ENCODE measurements at regions not wholly inside any gene's neighbourhood (a gene's known extent, or its start where the extent isn't known, plus 50 kb on each side); places are given as distances from the start of the nearest gene placed in this dataset.

DNA sequence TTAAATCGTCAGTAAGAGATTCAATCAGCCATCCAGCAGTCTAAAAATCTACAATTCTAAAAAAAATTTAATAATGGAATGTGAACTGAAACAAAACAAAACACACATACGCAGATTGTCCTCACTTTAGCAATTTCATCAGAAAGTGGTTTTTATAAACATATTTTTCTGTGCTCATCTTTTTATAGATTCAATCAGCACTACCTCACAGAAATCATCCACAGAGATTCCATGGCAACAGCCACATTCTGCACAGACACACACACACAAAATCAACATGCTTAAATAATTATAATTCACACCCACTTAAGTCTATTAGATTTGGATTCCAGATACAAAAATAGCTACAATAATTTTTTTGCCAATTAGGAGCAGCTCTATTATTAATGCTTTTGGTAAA, 149.0 kb upstream of the KCNIP4 start:
- CTCF ChIA-PET: no interaction called here
- no peaks in the 10 kb centered on the region for H3K27me3 ChIP-seq (replicated peaks; ENCODE audit: insufficient read depth, low read depth, low read length, poor library complexity)
- no peak for TF ChIP-seq EZH2 (IDR thresholded peaks at IDR 0.05; ENCODE audit: borderline replicate concordance, low read depth, low read length, poor library complexity, severe bottlenecking)
- TF ChIP-seq, protein P1, sequence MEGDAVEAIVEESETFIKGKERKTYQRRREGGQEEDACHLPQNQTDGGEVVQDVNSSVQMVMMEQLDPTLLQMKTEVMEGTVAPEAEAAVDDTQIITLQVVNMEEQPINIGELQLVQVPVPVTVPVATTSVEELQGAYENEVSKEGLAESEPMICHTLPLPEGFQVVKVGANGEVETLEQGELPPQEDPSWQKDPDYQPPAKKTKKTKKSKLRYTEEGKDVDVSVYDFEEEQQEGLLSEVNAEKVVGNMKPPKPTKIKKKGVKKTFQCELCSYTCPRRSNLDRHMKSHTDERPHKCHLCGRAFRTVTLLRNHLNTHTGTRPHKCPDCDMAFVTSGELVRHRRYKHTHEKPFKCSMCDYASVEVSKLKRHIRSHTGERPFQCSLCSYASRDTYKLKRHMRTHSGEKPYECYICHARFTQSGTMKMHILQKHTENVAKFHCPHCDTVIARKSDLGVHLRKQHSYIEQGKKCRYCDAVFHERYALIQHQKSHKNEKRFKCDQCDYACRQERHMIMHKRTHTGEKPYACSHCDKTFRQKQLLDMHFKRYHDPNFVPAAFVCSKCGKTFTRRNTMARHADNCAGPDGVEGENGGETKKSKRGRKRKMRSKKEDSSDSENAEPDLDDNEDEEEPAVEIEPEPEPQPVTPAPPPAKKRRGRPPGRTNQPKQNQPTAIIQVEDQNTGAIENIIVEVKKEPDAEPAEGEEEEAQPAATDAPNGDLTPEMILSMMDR (conservative IDR thresholded peaks at IDR 0.05; ENCODE audit: low read depth, low read length): no peak
- BruUV-seq (replicated peaks): no TSS peak
- H3K4me1 ChIP-seq (ENCODE audit: insufficient read depth, low read length, poor library complexity, severe bottlenecking): no peaks in the 10 kb centered on the region
- no peak overlapping the region for H3K27ac ChIP-seq (ENCODE audit: low read depth, low read length, poor library complexity, severe bottlenecking)
- intact Hi-C loops (cut with micrococcal nuclease; ENCODE audit: unreplicated experiment): no loop called here
- DNase-seq (ENCODE audit: low spot score): no peak
- no peaks in the 10 kb centered on the region for H3K9me3 ChIP-seq (ENCODE audit: low read depth, low read length, poor library complexity, severe bottlenecking)
- POLR2A ChIA-PET (ENCODE audit: low non-redundant PET): no interaction called here
- no peaks in the 10 kb centered on the region for H3K36me3 ChIP-seq (ENCODE audit: insufficient read depth, low read length, poor library complexity, severe bottlenecking)
- no peak overlapping the region for H3K4me3 ChIP-seq (ENCODE audit: low read depth, low read length, poor library complexity, severe bottlenecking)

DNA sequence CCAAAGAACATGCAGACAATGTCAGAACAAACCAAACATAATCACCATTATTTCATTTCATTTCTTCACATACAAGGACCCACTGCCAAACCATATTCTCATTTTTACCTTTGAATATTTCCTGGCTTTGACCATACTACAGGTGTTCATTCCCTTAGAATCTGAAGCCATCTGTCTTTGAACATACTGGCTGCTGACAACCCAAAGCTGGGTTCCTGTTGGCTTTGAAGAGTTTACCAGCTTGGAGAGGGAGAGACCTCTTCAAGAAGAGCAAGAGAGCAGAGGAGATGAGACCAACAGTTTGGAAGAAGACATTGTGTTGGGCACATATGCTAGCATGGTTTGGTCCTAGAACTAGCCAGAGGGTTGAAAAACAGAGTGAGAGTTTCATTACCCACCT, 145.6 kb upstream of the KCNIP4 start:
- TF ChIP-seq, protein P1 (conservative IDR thresholded peaks at IDR 0.05; ENCODE audit: low read depth, low read length): no peak
- no peak for TF ChIP-seq EZH2 (IDR thresholded peaks at IDR 0.05; ENCODE audit: borderline replicate concordance, low read depth, low read length, poor library complexity, severe bottlenecking)
- H3K4me1 ChIP-seq (ENCODE audit: insufficient read depth, low read length, poor library complexity, severe bottlenecking): no peaks in the 10 kb centered on the region
- ChIA-PET CTCF (no interaction called here), POLR2A (ENCODE audit: low non-redundant PET) (no interaction called here)
- BruUV-seq (replicated peaks): no TSS peak
- no peaks in the 10 kb centered on the region for H3K9me3 ChIP-seq (ENCODE audit: low read depth, low read length, poor library complexity, severe bottlenecking)
- no peak overlapping the region for H3K4me3 ChIP-seq (ENCODE audit: low read depth, low read length, poor library complexity, severe bottlenecking)
- H3K36me3 ChIP-seq (ENCODE audit: insufficient read depth, low read length, poor library complexity, severe bottlenecking): no peaks in the 10 kb centered on the region
- DNase-seq (ENCODE audit: low spot score): no peak
- intact Hi-C loops (cut with micrococcal nuclease; ENCODE audit: unreplicated experiment): no loop called here
- no peaks in the 10 kb centered on the region for H3K27me3 ChIP-seq (replicated peaks; ENCODE audit: insufficient read depth, low read depth, low read length, poor library complexity)
- no peak overlapping the region for H3K27ac ChIP-seq (ENCODE audit: low read depth, low read length, poor library complexity, severe bottlenecking)

DNA sequence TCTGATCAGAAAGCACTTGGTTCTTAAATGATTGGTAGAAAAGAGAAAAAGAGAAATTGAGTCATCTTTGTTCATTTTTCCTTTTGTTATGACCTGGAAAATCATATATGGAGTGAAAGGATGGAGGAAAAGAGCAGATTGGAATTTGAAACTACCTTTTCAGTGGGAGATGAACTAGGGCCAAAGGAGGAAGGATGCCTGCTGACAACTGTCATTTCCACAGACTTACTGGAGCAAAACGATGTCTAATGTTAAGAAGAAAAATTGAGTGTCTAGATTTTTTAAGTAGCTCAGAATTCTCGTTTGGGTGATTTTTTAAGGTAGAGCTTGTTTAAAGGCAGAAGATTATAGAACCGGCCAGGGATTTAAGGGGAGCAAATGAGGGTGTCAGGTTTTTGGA, 144.6 kb upstream of the KCNIP4 start:
- Histone ChIP-seq H3K36me3 (ENCODE audit: insufficient read depth, low read length, poor library complexity, severe bottlenecking) (no peaks in the 10 kb centered on the region), H3K27me3 (replicated peaks; ENCODE audit: insufficient read depth, low read depth, low read length, poor library complexity) (no peaks in the 10 kb centered on the region), H3K27ac (ENCODE audit: low read depth, low read length, poor library complexity, severe bottlenecking) (no peak overlapping the region), H3K9me3 (ENCODE audit: low read depth, low read length, poor library complexity, severe bottlenecking) (no peaks in the 10 kb centered on the region), H3K4me3 (ENCODE audit: low read depth, low read length, poor library complexity, severe bottlenecking) (no peak overlapping the region), H3K4me1 (ENCODE audit: insufficient read depth, low read length, poor library complexity, severe bottlenecking) (no peaks in the 10 kb centered on the region)
- CTCF ChIA-PET: no interaction called here
- POLR2A ChIA-PET (ENCODE audit: low non-redundant PET): no interaction called here
- TF ChIP-seq, protein P1 (conservative IDR thresholded peaks at IDR 0.05; ENCODE audit: low read depth, low read length): no peak
- TF ChIP-seq EZH2 (IDR thresholded peaks at IDR 0.05; ENCODE audit: borderline replicate concordance, low read depth, low read length, poor library complexity, severe bottlenecking): no peak
- no TSS peak for BruUV-seq (replicated peaks)
- intact Hi-C loops (cut with micrococcal nuclease; ENCODE audit: unreplicated experiment): no loop called here
- DNase-seq (ENCODE audit: low spot score): no peak
